CD1c-positive myeloid dendritic cell (primary cell): ENCODE measurements at regions not wholly inside any gene's neighbourhood (a gene's known extent, or its start where the extent isn't known, plus 50 kb on each side); places are given as distances from the start of the nearest gene placed in this dataset.
"Not testable (repeated sequence)": the region's sequence is repeated elsewhere in the genome, so short reads cannot be mapped to it uniquely, and the experiment has no call there.

Source experiments
- DNase-seq: peaks from one replicate; pipeline ENCODE4 v3.0.0-alpha.2; 2016; ENCODE audit errors: extremely low spot score

DNA sequence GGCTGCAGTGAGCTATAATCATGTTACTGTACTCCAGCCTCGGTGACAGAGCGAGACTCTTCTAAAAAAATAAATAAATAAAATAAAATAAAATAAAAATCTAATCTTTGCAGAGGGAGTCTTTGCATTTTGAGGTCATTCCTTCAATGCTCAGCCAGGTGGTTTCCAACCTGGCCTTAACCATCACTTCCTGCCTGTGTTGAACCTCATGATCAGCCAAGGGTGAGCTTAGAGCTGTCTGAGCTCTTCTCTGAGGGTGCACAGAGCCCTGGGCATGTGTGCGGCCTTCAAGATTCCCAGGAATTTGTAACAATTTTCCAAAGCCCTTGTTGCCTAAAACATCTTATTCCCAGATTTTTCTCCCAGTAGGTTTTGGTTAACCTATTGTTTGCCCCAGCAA is 94.3 kb downstream of the KCNJ12 start:
- not testable (repeated sequence) for DNase-seq

DNA sequence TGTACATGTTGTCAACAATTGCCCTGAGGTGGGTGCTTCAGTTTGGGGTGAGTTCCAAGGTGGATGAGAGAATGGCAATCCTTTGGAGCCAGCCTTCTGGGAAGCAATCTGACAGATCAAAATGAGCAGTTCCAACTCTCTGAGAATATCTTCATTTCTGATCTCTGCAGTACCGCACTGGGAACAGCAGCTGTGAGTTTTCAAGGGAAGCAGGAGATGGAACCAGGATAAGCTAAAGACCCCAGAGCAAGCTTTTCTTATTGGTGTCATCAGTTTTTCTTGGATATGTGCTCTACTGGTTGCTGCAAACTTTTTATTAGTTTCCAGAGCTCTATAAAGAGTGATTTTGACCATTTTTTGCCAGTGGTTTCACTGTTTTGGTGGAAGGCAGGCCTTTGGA is 94.7 kb downstream of the KCNJ12 start:
- no peak for DNase-seq

DNA sequence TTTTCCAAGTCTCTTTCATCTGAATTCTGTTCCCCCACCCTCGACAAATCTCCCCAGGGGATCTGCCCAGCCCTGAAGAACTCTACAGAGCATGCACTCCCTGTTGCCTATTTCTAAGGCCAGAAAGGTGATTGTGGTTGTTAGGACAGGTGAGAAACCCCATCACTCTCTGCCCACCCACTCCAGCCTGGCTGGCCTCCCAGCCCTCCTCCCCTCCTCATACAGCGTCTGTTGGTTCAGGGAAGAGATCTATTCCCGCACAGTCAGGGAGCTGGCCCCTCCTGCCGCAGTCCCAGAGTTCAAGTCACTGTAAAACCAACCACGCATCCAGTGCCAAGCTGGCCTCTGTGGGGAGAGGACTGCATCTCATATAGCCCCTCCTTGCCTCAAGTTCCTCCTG is 98.7 kb downstream of the KCNJ12 start:
- DNase-seq, result no peak

DNA sequence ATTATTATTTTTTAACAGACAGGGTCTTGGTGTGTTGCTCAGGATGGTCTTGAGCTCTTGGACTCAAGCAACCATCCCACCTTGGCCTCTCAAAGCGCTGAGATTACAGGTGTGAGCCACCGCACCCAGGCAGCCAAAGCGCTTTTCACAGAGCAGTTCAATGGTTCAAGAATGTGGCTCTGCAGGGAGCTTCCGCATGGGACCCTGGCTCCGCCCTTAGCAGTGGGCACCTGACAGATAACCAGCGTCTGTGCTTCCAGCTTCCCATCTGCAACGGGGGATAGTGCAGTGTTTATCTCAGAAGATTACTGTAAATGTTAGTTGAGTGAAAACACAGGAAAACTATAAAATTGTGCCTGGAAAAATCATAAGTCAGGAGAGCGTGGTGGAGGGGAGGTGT is 99.4 kb downstream of the KCNJ12 start:
- no peak for DNase-seq

DNA sequence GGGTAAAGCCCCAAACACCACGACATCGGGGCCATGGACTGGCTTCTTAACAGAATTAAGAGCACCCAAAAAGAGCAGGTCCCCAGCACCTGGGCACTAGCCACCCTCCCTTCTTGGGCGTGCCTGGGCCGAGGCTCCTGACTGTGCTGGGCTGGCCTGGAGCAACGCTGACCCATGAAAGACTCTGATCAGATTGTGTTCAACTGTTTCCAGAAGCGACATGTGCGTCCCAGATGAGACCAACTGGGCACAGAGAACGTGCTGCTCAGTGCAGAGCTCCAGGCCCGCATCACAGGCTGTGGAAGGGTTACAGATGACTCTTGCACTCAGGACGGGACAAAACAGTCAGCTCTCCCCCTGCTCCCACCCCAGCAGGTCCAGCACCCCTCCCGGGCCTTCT is 100.7 kb downstream of the KCNJ12 start:
- DNase-seq, result no peak

DNA sequence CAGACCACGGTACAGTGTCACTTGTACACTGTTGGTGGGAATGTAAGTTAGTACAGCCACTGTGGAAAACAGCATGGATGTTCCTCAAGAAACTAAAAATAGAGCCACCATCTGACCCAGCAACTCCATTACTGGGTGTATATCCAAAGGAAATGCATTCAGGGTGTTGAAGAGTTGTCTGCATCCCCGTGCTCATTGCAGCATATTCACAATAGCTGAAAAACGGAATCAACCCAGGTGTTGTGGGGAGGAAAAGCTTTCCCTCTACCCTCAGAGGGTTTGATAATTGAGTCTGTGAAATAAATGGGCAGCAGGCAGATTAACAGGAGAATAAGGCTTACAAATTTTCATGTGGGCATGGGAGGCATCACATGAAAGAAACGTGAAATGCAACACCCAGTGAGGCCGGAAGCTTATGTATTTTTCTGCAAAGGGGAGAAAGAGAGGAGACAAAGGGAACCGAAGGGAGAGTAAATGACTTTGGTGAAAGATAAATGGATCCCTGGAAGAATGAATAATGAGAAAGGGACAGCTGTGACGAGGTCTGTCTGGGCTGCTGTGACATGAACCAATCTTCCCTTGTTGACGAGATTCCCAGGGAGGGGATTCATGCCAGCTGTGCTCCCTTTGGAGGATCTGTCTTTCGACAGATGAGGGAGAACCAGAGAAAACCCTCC is 106.2 kb downstream of the KCNJ12 start:
- DNase-seq, result no peak

DNA sequence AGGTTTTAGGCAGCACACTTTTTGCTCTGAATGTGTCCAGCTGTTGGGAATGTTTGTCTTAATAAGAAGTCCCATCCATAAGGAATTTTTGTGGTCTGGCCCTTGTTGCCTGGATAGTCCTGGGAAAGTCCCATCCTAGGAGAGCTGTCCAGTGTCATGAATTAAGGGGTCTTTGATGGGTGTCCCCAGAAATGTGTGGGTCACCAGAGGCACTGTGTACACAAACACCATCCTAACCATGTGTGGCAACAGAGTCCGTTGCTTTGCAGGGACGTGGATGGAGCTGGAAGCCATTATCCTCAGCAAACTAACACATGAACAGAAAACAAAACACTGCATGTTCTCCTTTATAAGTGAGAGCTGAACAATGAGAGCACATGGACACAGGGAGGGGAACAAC is 111.9 kb downstream of the KCNJ12 start:
- not testable (repeated sequence) for DNase-seq

DNA sequence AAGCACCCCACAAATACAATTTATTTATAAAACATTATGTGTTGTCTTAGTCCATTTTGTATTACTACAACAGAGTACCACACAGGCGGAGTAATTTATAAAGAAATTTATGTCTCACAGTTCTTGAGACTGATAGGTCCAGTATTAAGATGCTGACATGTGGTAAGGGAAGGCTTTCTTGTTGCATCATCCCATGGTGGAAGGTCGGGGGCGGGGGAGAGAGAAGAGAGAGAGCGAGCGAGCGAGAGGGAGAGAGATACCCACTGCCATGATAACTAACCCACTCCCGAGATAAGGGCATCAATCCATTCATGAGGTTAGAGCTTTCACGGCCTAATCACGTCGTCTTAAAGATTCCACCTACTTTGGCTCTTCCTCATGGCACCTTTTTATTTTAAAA is 117.8 kb downstream of the KCNJ12 start:
- no peak for DNase-seq

DNA sequence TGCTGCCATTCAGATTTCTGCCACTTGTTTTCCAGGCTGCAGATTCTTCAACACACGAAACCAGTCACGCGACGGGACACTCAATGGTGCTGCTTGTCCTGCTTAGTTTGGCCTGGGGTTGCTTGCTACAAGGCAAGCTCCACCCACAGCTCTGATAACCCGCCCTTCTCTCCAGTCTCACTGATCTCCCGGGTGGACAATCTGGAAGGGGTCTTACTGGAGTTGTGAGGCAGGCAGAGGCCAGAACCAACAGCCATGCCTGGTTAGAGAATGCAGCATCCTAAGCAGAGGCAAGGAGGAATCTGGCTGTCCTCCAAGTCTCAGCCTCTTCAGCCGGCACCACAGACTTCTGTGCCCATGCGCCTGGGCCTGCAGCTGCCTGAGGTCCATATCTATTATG is 119.1 kb downstream of the KCNJ12 start:
- DNase-seq, result no peak

DNA sequence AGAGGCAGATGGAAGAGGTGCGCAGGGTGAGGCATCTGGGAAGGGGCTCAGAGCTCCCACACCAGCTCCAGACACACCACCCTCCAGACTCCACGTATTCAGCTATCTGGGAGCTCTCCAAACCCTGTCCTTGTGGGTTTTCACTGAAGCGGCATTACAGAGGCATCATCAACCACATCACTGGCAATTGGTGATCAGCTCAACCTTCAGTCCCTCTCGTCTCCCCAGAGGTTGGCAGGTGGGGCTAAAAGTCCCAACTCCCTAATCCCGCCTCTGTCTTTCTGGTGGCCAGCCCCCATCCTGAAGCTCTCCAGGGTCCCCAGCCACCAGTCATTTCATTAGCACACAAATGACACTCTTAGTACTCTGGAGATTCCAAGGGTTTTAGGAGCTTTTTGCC is 123.9 kb downstream of the KCNJ12 start:
- no peak for DNase-seq

DNA sequence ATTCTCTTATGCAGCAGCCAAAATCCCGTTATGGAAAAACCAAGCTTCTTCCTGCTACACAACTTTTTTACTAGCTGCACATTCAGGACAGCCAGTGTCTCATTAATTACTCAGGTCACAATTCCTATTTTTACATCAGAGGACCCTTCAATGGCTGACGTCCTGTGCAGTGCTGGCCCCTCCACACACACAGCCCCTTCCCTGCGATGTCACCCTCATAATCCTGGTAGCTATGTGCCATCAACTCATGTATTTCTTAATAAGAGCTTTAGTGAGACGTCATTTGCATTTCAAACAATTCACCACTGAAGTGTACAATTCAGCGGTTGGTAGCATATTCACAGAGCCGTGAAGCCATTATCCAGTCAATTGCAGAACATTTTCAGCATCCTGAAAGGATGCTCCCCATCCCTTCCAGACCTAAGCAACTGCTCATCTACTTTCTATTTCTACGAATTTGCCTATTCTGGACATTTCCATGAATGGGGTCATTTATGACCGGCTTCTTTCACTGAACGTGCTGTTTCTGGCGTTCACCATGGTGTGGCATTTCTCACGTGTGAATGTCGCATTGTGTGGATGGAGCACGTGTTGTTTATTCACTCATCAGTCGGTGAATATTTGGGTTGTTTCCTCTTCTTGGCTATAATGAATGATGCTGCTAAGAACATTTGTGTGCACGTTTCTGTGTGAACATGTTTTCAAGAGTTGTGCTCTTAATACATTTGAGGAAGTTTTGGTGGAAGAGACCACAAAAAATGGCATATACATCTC is 126.0 kb downstream of the KCNJ12 start:
- DNase-seq, result not testable (repeated sequence)

DNA sequence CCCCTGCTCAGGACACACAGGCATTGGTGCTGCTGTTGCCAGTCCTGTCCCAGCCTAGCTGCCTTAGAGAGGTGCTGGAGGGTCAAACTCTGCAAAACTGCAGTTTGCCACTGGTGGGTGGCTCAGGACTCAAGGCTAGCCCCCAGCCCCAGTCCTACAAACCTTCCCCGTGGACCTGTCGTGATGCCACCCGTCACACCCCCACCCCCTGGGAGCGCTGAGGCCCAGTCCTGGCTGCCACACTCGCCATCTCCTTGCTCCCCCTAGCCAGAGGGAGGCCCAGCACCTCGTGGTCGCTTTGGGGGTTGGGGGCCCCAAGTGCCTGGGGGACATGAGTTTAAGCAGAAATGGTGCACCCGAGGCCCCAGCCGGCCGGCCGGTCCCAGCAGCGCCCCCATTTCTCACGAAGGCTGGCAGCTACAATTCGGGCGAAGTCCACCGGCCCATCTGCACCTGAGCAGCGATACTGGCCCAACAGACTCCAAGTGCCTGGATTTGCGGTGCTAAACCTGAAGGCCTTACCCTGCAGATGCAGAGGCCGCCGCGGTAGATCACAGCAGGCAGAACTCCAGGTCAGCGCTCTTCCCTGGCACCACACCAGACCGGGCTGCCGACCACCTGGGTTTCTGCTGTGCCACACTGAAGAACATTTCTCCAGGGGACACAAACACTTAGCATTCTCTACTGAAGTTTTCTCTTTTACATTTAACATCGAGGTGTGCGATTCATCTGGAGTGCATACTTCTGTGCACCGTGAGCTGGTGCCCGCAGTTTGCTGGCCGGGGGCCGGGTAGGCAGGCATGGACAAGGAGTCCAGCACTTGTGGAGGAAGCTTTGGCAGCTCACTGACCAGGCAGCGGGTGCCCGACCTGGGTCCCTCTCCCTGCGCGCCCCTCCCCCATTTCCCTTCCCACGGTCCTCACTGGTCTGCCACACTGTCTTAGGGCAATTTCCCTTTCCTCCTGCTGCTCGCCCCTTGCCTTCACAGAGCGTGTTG is 130.0 kb downstream of the KCNJ12 start:
- DNase-seq, result no peak

DNA sequence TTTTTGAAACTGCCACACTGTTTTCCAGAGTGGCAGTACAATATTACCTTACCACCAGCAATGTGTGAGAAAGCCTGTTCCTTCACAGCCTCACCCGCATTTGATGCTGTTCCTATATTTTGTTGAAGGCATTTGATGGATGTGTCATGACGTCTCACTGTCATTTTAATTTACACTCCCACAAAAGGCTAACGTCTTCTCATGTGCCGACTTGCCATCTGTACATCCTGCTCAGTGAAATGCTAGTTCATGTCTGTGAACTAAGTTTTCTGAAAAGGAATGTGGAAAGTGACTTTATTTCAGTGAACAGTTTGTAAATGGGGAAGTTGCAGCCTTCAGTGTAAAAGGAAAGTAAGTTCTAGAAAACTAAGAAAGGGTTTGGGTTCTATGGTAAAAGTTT is 131.6 kb downstream of the KCNJ12 start:
- DNase-seq, result not testable (repeated sequence)

DNA sequence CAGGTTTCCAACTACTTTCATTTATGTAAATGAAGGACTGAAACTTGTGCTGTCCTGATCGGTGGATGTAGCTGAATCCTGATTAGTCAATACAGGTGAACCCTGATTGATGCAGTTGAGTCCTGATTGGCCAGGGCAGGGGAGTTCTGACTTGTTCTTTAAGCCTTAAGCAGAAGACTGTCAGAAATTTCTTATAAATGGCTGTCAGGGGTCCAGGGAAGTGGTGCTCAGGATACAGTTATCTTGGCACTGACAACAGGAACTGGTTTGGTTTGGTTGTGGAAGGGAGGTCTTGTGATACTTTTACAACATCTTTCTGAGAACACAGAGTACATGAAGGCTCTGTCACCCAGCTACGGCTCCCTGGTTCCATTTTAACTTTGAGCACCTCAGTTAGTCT is 132.1 kb downstream of the KCNJ12 start:
- DNase-seq, result peak; percentile 7

DNA sequence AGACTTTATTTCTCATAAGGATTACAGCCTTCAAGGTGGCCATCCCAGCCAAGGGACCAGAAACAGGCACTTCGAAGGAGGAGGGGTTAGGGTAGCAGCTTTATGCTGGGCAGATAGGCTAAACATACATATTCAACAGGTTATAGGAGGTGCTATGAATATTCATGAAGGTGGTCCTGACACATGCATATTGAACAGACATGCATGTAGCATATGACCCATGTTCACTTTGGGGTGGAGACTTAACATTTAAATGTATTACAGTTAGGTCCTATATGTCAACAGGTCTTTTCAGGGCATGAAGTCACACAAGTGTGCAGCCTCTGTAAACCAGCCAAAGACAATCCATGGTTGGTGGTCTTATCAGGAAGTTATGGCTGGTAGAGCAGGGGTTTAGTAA is 133.2 kb downstream of the KCNJ12 start:
- not testable (repeated sequence) for DNase-seq

DNA sequence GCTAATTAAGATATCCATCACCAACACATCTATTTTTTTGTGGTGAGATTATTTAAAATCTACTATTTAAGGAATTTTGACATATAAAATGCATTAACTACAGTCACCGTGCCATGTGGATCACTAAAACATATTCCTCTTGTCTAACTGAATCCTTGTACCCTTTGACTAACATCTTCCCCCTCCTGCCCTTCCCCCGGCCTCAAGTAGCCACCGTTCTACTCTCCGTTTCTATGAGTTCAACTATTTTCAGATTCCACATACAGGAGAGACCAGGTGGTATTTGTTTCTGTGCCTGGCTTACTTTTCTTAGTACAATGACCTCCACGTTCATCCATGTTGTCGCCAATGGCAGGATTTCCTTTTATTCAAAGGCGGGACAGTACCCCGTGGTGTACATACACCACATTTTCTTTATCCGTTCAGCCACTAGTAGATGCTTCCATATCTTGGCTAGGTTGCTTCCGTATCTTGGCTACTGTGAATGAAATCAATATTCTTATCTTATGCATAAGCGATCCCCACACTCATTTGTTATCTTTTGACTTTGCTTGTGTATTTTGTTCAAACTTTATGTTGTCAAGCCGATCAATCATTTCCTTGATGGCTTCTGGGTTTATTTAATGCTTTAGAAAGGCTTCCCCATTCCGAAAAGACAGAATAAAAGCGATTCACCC is 134.7 kb downstream of the KCNJ12 start:
- DNase-seq, result peak; percentile 13

DNA sequence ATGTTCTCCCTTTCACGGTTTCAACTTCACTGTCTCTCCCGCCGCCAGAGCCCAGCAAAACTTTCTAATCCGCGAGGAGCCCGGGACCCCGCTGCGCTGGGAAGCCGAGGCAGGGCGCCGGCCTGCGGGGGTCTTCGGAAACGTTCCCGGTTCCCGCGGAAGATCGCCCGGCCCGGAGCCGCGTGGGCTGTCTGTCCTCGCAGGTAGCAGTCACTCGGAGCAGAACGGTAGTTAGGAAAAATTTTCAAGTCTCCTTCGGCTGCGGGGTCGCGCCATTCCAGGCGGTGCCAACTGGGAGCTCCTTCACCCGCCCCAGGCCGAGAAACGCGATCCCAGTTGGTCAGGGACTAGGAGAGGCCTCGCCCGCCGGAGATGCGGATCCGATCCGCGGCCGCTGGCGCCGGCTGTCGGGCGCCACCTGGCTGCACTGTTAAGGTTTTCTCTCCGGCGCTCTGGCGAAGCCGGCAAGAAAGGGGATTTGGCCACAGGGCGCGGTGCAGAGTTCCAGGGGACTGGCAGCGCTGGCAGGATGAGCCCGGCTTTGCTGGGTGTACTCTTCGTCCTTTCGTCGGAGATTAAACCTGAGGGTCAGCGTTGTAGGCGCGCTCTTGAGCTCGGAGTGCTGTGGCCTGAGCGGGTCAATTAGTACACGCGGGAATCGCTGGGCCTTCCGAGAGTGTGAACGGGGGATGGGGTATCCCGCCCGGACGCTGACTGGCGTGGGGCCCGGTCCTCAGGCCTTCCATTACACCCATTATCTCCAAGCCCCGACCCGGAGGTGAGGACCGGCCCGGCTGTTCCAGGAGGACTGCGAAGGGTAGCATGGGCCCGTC is 135.4 kb downstream of the KCNJ12 start:
- peak; percentile 78 for DNase-seq

DNA sequence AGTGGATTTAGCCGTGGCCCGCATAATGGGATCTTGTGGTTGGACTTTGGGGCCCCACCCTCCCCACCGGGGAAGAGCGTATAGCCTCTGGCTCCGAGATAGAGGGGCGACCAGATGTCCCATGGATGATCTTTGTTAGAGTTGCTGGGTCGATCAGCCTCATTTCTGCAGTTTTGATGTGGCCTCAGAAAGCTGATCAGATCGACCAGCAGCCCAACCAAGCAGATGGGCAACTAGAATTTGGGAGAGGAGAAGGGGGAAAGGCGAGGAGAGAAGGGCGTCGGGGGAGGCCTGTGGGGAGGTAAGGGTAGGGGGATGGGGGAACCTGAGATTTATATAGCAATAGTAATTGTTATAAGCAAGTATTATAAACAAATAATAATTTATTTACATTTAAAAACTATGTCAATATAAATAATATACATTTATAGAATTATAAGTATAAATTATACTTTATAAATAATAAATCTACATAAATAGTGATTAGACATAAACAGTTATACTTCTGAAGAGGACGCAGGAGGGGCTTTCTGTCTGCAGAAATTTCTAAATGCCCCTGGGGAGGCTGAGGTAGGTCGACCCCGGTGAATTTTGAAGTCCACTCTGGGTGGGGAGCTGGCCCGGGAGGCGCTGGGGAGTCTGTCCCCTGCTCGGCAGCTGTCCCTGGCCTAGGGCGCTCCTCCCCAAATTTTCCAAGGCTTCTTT is 136.3 kb downstream of the KCNJ12 start:
- DNase-seq, result no peak

DNA sequence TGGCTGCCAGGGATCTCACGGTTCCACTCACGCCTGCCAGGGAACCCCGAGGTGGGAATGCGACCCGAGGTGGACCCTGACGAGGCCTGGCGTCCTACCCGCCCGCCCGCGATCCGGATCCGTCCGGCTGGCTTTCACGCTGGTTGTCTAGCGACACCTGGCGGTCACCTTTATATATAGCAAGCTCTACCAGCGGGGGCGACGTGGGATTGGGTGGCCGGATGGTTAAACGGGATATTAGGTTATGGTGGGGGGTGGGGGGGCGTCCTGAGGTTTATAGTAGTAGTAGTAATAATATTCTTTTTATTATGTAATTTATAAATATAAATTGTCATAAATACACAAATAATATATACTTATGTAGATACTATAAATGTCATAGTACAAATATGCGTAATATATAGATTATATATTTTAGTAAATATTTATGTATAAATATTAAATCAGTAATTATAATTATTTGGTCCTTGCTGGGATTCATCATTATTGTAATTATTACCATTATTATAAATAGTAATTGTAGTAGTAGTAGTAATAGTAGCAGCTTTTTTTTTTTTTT is 136.9 kb downstream of the KCNJ12 start:
- DNase-seq, result peak; percentile 89

DNA sequence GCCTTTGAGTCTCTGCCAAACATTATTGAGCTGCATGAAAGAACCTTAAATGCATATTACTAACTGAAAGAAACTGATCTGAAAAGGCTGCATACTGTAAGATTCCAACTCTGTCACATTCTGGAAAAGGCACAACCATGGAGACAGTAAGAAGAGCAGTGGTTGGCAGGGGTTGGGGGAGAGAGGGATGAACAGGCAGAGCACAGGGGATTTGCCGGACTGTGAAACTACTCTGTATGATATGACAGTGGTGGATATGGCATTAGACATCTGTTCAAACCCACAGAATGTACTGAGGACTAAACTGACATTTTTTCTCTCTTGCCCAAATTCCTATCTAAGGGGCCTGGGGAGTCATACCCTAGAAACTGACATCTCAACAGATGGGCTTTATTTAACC is 138.4 kb downstream of the KCNJ12 start:
- DNase-seq, result not testable (repeated sequence)
